ENCODE measurements at regions not wholly inside any gene's neighbourhood (a gene's known extent, or its start where the extent isn't known, plus 50 kb on each side); places are given as distances from the start of the nearest gene placed in this dataset.

GRCh38 chr12:107529991-107530390 lies 155.6 kb upstream of the PWP1 start:
- TF ChIP-seq POLR2AphosphoS5 (IDR thresholded peaks at IDR 0.05; ENCODE audit: low read depth, low read length): no peak
- TF ChIP-seq TAF1 (IDR thresholded peaks at IDR 0.05; ENCODE audit: borderline replicate concordance, insufficient read depth, low read length): no peak
- no peak for TF ChIP-seq FOXP2 (optimal IDR thresholded peaks at IDR 0.05; ENCODE audit: borderline replicate concordance, extremely low read depth, extremely low read length, insufficient read depth)
